B cell (primary cell): ENCODE measurements at regions not wholly inside any gene's neighbourhood (a gene's known extent, or its start where the extent isn't known, plus 50 kb on each side); places are given as distances from the start of the nearest gene placed in this dataset.

Experiments
- ATAC-seq: fragments of 200-7000 bp; cut with Tn5 transposase; one replicate; pipeline ENCODE4 v1.10.0; 2021; ENCODE audit warnings: low read depth, mild to moderate bottlenecking, moderate number of reproducible peaks, moderate library complexity
- CTCF ChIA-PET: fragments of 350-600 bp; sonication (Branson Sonifier 250); formaldehyde crosslinking; loops from one replicate; lab custom pipeline; 2021; ENCODE audit warnings: antibody characterized with exemption, inconsistent platforms; lab: Charles Lee
- POLR2A ChIA-PET: fragments of 350-600 bp; sonication (Branson Sonifier 250); formaldehyde crosslinking; loops from one replicate; lab custom pipeline; 2021; ENCODE audit warnings: antibody characterized with exemption; lab: Charles Lee
- DNase-seq: peaks from one replicate; pipeline ENCODE4 v3.0.0; 2013
- H2AFZ ChIP-seq: 2 replicates; pipeline ENCODE4 v1.6.1; 2012; ENCODE audit warnings: mild to moderate bottlenecking, low read depth, low read length; ENCODE audit not compliant: insufficient read depth, poor library complexity, severe bottlenecking
- H3K27ac ChIP-seq, 2 donors: 1 replicate in 1 of 2; 2 replicates in 1 of 2; pipeline ENCODE4 v1.5.1; 2012 to 2013; ENCODE audit warnings: low read length in 2 of 2, mild to moderate bottlenecking in 2 of 2, moderate library complexity in 1 of 2
- H3K27me3 ChIP-seq, 4 experiments: fragments of 200-600 bp in 1 of 4; sonication (generic) in 1 of 4; replicated peaks in 1 of 4; 1 replicate in 2 of 4; 2 replicates in 2 of 4; pipeline versions ENCODE4 v1.6.1 to v1.7.0; 2013 to 2016; ENCODE audit warnings: low read length in 3 of 4, mild to moderate bottlenecking in 2 of 4, mixed read lengths in 1 of 4, moderate library complexity in 1 of 4; ENCODE audit not compliant: insufficient read depth in 4 of 4, control insufficient read depth in 3 of 4; ENCODE audit errors: control extremely low read depth in 1 of 4
- H3K36me3 ChIP-seq, 2 experiments: replicated peaks in 1 of 2; 1 replicate in 1 of 2; 2 replicates in 1 of 2; pipeline versions ENCODE4 v1.6.1 to v1.7.1; 2013; ENCODE audit warnings: low read length in 1 of 2; ENCODE audit not compliant: insufficient read depth in 2 of 2, control insufficient read depth in 1 of 2; ENCODE audit errors: control extremely low read depth in 1 of 2, extremely low read depth in 1 of 2
- H3K4me1 ChIP-seq, 2 donors: fragments of 200-600 bp in 1 of 2; sonication (generic) in 1 of 2; 1 replicate in 1 of 2; 2 replicates in 1 of 2; pipeline versions ENCODE4 v1.5.1 to v1.6.1; 2013 to 2017; ENCODE audit warnings: low read length in 2 of 2; ENCODE audit not compliant: control insufficient read depth in 2 of 2, insufficient read depth in 2 of 2
- H3K4me2 ChIP-seq: replicated peaks from 2 replicates; pipeline ENCODE3; 2012; ENCODE audit warnings: mild to moderate bottlenecking, low read depth, low read length; ENCODE audit not compliant: poor library complexity, severe bottlenecking
- H3K4me3 ChIP-seq, 5 experiments: fragments of 200-600 bp in 1 of 5; sonication (generic) in 1 of 5; 1 replicate in 3 of 5; 2 replicates in 2 of 5; pipeline versions ENCODE4 v1.5.1 to v1.7.0; 2011 to 2016; ENCODE audit warnings: low read length in 4 of 5, mild to moderate bottlenecking in 4 of 5, low read depth in 2 of 5, control low read depth in 1 of 5, moderate library complexity in 1 of 5; ENCODE audit not compliant: insufficient read depth in 1 of 5; ENCODE audit errors: control extremely low read depth in 1 of 5, extremely low read depth in 1 of 5
- H3K79me2 ChIP-seq: fragments of 200-600 bp; sonication (generic); one replicate; pipeline ENCODE4 v1.6.0; 2016; ENCODE audit warnings: low read length; ENCODE audit not compliant: control insufficient read depth, insufficient read depth
- H3K9ac ChIP-seq: fragments of 200-600 bp; sonication (generic); 2 replicates; pipeline ENCODE4 v1.6.1; 2017; ENCODE audit warnings: mild to moderate bottlenecking, low read length, moderate library complexity
- H3K9me3 ChIP-seq, 3 donors: one replicate each; pipeline versions ENCODE4 v1.6.1 to v1.7.1; 2013; ENCODE audit warnings: low read length in 2 of 3; ENCODE audit not compliant: control insufficient read depth in 2 of 3, insufficient read depth in 1 of 3; ENCODE audit errors: control extremely low read depth in 1 of 3
- H4K20me1 ChIP-seq: 2 replicates; pipeline ENCODE4 v1.6.0; 2012; ENCODE audit warnings: mild to moderate bottlenecking, low read length; ENCODE audit not compliant: insufficient read depth, control insufficient read depth, poor library complexity, severe bottlenecking
- H3K27ac Mint-ChIP-seq: one replicate; pipeline ENCODE4 v1.8.0; 2021; ENCODE audit warnings: mixed read lengths
- H3K27me3 Mint-ChIP-seq: one replicate; pipeline ENCODE4 v1.8.0; 2021; ENCODE audit warnings: mixed read lengths
- H3K4me1 Mint-ChIP-seq: one replicate; pipeline ENCODE4 v1.8.0; 2021; ENCODE audit warnings: mixed read lengths
- H3K4me3 Mint-ChIP-seq: one replicate; pipeline ENCODE4 v1.8.0; 2021; ENCODE audit warnings: mixed read lengths
- H3K9me3 Mint-ChIP-seq: one replicate; pipeline ENCODE4 v1.8.0; 2022; ENCODE audit warnings: mixed read lengths; ENCODE audit not compliant: insufficient read depth
- EZH2 ChIP-seq: IDR thresholded peaks from 2 replicates; pipeline ENCODE4 v1.6.1; 2012; ENCODE audit warnings: borderline replicate concordance, low read depth, mild to moderate bottlenecking, moderate library complexity, low read length; ENCODE audit not compliant: insufficient read depth, poor library complexity, severe bottlenecking
- WGBS: methylation state at CpG from one replicate; pipeline ENCODE4 v1.1.5; 2013; ENCODE audit warnings: missing lambda C conversion rate; ENCODE audit not compliant: insufficient coverage; 5-methylcytosine and 5-hydroxymethylcytosine counted together
- intact Hi-C: fragments of 100-400 bp; cut with micrococcal nuclease; formaldehyde crosslinking; loops from one replicate; pipeline ENCODE4 v1.10.0; 2022
- TF ChIP-seq, protein P1 (sequence below): fragments of 200-600 bp; IDR thresholded peaks from one replicate; pipeline ENCODE4 v1.8.0; 2022; ENCODE audit warnings: antibody characterized with exemption, mild to moderate bottlenecking

DNA sequence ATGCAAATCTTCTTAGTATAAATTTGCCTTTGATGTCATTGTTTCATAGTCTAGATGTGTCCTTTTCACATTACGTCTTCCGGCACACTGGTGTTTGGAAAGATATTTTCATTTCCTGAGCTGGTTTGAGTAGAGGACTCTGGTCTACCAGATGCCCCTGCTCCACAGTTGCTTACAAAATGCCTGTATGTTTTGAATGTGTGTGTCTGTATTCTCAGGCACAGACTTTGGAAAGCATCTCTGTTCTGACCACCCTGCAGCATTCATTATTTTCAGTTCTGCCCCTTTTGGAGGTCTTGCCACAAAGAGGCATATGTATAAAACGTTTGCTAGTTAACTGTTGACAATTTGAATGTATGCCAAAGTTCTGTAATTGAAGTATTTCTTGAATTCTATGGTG is 236.0 kb upstream of the GOLIM4 start:
- no peak overlapping the region for H2AFZ ChIP-seq
- no peaks in the 10 kb centered on the region for H3K27me3 ChIP-seq
- H3K79me2 ChIP-seq, result no peaks in the 10 kb centered on the region
- H3K36me3 ChIP-seq, result no peaks in the 10 kb centered on the region
- ATAC-seq, result no peak
- Mint-ChIP-seq H3K4me3 (no peak overlapping the region), H3K27me3 (no peaks in the 10 kb centered on the region), H3K4me1 (no peaks in the 10 kb centered on the region), H3K9me3 (no peaks in the 10 kb centered on the region), H3K27ac (no peak overlapping the region)
- H3K9me3 ChIP-seq, result no peaks in the 10 kb centered on the region
- DNase-seq, result no peak
- intact Hi-C loops, result no loop called here
- H3K4me2 ChIP-seq, result no peak overlapping the region
- H4K20me1 ChIP-seq, result no peaks in the 10 kb centered on the region
- H3K9ac ChIP-seq, result no peak overlapping the region
- no peak overlapping the region for H3K4me3 ChIP-seq
- ChIA-PET POLR2A (no interaction called here), CTCF (no interaction called here)
- no peak overlapping the region for H3K27ac ChIP-seq
- TF ChIP-seq, protein P1, sequence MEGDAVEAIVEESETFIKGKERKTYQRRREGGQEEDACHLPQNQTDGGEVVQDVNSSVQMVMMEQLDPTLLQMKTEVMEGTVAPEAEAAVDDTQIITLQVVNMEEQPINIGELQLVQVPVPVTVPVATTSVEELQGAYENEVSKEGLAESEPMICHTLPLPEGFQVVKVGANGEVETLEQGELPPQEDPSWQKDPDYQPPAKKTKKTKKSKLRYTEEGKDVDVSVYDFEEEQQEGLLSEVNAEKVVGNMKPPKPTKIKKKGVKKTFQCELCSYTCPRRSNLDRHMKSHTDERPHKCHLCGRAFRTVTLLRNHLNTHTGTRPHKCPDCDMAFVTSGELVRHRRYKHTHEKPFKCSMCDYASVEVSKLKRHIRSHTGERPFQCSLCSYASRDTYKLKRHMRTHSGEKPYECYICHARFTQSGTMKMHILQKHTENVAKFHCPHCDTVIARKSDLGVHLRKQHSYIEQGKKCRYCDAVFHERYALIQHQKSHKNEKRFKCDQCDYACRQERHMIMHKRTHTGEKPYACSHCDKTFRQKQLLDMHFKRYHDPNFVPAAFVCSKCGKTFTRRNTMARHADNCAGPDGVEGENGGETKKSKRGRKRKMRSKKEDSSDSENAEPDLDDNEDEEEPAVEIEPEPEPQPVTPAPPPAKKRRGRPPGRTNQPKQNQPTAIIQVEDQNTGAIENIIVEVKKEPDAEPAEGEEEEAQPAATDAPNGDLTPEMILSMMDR, result no peak
- TF ChIP-seq EZH2, result no peak
- WGBS, result 100% methylated on average over 2 of the region's 3 CpGs
- no peaks in the 10 kb centered on the region for H3K4me1 ChIP-seq

DNA sequence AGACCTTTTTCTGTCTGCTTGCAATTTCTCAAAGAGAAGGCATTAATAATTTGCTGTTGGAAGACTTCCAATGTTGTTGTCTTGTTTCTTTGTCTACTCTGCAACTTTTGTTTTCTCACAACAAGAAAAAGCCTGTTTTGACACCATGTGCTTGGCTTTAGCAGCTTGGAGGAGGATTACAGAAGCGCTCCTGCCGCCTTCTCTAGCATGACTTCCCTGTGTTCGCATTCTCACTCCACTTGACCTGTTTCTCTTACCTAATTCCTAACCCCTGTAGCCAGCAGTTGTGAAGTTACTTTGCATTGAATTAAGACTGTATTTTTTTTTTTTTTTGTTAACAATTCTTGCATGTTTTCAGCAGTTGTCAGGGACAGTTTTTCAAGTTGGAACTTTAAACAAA is 235.3 kb upstream of the GOLIM4 start:
- DNase-seq (no peak), ATAC-seq (no peak)
- Mint-ChIP-seq H3K4me3 (no peak overlapping the region), H3K4me1 (no peaks in the 10 kb centered on the region), H3K27ac (no peak overlapping the region), H3K27me3 (no peaks in the 10 kb centered on the region), H3K9me3 (no peaks in the 10 kb centered on the region)
- TF ChIP-seq, protein P1, result no peak
- no peak for TF ChIP-seq EZH2
- H3K4me2 ChIP-seq, result no peak overlapping the region
- POLR2A ChIA-PET, result no interaction called here
- H2AFZ ChIP-seq, result no peak overlapping the region
- H3K4me1 ChIP-seq, result no peaks in the 10 kb centered on the region
- intact Hi-C loops, result no loop called here
- no peaks in the 10 kb centered on the region for H4K20me1 ChIP-seq
- H3K27me3 ChIP-seq, result no peaks in the 10 kb centered on the region
- no peak overlapping the region for H3K9ac ChIP-seq
- CTCF ChIA-PET, result no interaction called here
- H3K79me2 ChIP-seq, result no peaks in the 10 kb centered on the region
- H3K4me3 ChIP-seq, result no peak overlapping the region
- H3K9me3 ChIP-seq, result no peaks in the 10 kb centered on the region
- H3K36me3 ChIP-seq, result no peaks in the 10 kb centered on the region
- no peak overlapping the region for H3K27ac ChIP-seq
- WGBS, result 100% methylated on average over 2 of the region's 3 CpGs
